Amniotic stem cell (primary cell): ENCODE measurements at regions not wholly inside any gene's neighbourhood (a gene's known extent, or its start where the extent isn't known, plus 50 kb on each side); places are given as distances from the start of the nearest gene placed in this dataset.
"Not testable (repeated sequence)": the region's sequence is repeated elsewhere in the genome, so short reads cannot be mapped to it uniquely, and the experiment has no call there.

ENCODE experiments used
- DNase-seq: peaks from one replicate; lab custom pipeline; 2025; lab: John Stamatoyannopoulos, UW

DNA sequence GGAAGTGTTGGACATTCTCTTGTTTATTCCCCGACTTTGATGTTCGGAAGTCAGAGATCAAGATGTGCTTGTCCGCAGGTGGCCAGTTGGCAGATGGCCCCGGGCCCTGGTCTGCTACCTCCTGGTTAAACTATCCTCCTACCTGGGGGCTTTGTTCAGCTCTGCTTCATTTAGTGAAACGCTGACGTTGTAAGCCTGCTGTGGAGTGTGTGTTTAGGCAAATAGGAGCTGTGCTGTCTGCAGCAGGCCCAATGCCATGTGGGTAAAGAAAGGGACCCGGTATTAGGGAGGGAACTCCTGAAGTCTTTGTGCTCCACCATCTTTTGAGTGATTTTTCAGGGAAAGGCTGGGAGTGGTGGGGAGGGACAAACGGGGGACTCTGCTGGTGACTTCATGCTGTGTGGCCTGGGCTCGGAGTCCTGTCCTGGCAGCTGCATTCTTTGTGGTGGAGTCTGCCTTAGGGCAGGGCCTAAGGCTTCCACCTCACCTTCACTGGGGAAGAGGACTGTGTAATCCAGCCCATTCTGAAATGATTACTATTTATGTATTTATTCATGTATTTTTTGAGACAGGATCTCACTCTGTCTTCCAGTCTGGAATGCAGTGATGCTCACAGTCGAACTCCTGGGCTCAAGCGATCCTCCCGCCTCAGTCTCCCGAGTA is 171.1 kb upstream of the KLF6 start:
- DNase-seq: no peak

DNA sequence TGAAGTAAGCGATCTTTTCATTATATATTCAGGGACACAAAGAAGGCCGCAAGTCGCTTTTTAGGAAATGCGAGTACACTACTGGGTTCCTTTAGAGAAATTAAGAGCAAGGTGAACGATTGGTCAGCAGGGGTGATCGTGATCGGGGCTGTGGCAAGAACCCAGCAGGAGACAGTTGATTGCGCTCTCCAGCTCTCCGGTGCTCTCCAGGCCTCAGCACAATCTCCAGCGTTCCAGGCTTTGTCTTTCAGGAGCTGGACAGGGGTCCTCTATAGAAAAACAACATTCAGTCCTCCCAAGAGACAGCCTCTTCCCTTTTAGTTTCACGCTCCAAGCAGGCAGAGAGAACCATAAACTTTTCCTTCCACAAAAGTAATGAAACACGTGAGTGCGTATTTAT is 170.5 kb upstream of the KLF6 start:
- no peak for DNase-seq

DNA sequence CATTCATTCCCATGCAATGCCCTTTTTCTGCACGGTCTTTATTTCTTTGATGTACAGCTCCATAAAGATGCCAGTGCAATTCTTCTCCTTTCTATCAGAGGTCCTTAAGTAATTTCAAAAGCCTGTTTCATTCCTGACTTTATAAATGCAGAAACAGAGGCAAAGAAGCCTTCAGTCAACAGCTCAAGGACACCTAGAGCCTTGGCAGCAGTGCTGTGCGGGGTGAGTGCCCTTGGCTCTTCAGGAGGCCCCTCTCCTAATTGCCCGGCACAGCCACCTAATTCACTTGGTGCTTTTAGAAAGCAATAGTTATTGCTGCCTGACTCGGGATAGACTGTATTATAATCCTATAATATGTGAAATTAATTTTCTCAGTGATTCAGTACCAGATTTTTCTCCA is 169.6 kb upstream of the KLF6 start:
- no peak for DNase-seq

DNA sequence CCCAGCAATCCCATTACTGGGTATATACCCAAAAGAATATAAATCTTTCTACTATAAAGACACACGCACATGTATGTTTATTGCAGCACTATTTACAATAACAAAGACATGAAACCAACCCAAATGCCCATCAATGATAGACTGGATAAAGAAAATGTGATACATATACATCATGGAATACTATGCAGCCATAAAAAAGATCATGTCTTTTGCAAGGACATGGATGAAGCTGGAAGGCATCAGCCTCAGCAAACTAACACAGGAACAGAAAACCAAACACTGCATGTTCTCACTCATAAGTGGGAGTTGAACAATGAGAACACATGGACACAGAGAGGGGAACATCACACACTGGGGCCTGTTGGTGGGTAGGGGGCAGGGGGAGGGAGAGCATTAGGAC is 169.0 kb upstream of the KLF6 start:
- not testable (repeated sequence) for DNase-seq

DNA sequence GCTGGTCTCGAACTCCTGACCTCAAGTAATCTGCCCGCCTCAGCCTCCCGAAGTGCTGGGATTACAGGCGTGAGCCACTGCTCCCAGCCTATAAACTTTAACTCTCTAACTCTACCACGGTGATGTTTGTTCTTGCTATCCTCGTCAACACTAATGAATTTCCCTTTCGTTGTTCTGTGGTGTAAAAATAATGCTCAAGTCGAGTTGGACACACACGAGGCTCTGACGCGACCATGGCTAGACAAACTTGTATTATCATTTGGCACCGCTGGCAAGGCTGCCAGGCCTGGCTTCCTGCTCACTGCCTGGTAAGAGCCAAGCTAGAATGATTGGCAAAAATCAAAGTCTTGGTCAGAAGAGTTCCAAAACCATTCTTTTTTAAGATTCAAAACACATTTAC is 167.0 kb upstream of the KLF6 start:
- DNase-seq: no peak

DNA sequence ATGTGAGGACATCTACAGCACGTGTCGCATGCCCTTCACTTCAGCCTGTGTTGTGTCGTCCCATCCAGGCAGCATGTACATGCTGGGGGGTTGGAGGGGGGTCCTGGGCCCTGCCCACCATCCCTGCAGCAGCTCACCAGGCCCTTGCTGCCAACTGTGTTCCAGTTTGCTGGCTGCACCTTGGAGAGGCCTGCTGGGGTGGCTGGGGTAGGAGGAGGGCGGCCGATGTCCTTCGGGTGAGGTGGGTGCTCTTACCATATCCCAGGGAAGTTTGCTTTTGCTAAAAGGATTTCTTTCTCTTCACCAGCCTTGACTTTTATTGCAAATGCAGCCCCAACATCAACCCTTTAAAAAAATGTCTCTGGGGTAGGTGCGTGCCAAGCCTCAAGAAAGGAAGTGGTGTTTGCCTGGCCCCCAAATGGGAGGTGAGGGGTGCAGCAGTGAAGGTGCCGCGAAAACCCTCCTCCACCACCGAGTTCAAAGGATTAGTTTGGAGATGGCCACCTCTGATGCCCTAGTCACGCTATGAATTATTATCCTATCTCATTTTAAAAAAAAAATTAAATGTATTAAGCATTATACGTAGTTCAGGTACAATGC is 165.8 kb upstream of the KLF6 start:
- no peak for DNase-seq

DNA sequence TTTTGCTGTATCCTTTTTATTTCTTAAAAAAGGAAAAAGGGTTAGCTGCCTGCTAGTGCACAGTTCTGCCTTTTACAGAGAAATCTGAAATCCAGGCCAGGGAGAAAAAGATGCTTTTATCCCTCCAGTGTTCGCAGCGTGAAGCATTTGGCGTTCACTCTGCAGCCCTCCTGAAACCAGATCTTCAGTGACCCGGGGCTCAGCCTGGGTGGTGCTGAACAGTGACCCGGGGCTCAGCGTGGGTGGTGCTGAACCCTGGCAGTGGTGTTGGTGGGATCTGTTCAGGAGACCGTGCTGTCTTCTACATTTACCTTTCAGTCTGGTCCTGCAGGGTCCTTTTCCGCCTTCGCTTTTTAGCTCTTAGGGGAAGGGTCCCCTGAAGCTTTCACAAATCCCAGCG is 164.7 kb upstream of the KLF6 start:
- DNase-seq: no peak

DNA sequence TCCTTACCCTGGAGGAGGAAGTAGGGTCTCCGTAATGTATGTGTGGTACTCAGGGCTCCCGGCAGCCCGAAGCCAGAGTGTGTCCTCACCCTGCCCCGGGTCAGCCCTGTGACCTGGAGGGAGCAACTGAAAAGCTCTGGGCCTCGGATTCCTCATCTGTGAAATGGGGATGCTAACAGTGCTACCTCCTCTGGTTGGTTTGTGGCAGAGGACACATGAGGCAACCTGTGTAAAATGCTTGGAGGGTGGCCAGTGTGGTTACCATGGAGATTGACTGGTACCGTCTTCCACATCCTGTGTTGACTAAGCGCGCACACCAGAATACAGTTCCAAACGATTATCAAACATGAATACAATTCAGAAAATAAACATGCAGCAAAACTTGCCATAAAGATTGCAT is 163.8 kb upstream of the KLF6 start:
- DNase-seq: no peak

DNA sequence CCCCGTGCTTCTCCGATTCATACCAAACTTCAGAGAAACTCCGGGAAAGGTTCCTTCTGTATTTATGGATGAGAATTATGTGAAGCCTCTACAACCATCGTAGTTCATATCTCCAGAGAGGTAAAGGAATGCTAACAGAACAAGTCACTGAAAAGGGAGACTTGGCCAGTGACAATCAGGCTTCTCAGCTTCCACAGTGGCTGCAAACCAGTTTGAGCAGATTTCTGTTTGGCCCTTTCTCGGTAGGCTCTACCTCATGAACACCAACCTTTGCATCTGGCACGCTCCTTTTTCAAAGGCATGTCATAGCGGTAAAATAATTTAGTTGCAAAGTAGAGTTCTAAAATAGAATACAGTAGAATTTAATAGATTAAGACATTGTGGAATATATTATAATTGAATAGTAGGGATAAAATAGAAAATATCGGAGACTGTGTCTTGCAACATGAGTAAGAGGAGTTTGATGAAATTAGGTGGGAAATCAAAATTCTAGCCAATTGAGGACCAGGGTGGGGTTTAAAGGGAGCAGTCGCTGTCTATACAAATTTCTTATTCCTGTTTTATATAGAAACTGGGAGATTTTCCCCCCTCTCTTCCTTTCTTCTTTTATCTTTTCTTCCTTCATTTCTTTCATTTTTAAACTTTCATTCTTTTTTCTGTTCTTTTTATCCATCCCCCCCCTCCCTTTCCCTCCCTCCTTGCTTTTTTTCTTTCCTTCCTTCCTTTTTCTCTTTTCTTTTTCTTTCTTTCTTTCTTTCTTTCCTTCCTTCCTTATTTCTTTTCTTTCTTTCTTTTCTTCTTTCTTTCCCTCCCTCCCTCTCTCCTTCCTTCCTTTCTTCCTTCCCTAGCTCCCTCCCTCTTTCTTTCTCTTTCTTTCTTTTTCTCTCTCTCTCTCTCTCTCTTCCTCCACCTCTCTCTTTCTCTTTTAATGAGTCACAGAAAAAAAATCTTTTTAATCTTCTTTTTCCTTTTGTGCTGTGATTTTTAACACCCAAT is 161.5 kb upstream of the KLF6 start:
- DNase-seq: no peak

DNA sequence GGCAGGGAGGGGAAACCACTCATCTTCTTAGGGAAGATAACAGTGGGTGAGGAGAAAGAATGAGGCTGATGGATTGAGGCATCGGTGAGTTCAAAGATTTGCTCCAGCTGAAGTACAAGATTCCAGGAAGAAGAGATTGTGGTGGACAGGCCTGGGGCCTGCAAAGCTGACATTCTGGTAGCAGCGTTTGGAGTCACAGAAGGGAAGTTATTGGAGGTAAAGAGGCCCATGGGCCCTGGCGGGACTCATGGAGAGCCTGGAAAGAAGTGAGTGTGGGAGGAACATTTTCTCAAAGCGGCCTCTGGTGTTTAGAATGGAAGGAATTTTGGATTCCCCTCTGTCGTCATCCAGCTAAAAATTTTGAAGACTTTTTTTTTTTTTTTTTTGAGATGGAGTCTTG is 160.0 kb upstream of the KLF6 start:
- no peak for DNase-seq

DNA sequence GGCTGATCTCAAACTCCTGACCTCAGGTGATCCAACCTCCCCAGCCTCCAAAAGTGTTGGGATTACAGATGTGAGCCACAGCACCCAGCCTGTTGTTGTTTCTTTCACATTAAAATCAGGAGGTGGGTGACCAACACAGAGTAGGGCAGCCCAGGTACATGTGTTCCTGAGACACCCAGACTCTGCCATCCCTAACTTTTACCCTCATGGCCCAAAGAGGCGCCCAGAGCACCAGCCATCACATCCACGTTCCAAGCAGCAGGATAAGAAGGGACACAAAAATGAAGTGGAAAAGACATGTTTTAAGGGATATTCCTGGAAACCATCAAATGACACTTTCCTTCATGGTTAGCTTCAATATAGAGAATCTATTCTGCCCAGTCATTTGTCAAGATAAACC is 159.6 kb upstream of the KLF6 start:
- no peak for DNase-seq

DNA sequence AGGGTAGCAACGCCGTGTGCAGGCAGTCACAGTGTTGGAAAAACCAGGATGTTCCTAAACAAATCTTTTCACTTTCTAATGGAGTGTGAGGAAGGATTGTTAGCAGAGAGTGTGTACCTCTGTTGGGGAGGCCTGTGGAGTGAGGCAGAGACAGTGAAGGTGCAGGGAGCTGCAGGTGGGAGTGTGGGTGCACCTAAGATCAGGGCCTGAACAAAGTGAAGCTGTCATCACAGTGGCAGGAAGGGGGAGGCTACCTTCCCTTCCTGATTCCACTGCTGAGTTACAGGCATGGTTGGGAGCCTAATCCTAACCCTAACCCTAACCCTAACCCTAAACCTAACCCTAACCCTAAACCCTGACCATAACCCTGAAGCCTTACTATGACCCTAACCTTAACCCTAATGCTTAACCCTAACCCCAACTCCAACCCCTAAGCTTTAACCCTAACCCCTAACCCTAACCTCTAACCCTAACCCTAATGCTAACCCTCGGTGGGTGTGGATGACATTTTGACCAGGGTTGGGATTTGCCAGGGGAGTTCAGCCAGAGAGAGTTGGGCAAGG is 158.8 kb upstream of the KLF6 start:
- DNase-seq: no peak

DNA sequence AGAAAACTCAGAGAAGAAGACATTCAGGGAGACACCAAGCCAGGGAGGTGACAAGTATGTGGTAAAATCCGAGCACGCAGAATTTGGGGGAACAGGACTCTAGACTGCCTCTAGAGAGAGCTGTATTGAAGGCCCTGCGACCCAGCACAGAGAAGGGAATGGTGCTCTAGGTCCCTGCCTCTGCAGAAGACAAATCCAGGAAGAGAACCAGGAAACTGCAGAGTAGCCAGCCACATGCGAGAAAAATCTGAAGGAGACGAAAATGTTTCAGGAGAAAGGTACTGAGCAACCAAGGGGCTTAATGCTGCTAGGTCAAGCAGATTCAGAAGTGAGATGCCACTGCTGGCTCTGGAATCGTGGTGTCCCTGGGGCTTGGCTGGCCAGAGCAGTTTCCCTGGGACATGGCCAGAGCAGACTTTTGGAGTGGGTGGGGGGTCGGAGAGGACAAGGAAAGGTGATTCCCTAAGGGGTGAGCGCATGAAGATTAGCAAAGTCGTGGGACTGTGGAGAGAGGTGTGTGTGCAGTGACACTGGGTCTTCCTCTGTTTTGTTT is 158.0 kb upstream of the KLF6 start:
- DNase-seq: no peak

DNA sequence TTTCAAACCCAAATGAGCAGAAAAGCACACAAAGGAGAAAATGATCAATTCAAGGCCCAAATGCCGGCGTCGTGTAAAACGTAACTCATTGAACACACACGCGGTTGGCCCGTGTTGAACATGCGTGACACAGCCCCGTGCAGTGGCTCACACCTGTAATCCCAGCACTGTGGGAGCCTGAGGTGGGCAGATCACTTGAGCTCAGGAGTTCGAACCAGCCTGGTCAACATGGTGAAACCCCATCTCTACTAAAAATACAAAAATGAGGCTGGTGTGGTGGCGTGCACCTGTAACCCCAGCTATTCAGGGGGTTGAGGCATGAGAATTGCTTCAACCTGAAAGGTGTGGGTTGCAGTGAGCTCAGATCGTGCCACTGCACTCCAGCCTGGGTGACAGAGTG is 156.7 kb upstream of the KLF6 start:
- no peak for DNase-seq

DNA sequence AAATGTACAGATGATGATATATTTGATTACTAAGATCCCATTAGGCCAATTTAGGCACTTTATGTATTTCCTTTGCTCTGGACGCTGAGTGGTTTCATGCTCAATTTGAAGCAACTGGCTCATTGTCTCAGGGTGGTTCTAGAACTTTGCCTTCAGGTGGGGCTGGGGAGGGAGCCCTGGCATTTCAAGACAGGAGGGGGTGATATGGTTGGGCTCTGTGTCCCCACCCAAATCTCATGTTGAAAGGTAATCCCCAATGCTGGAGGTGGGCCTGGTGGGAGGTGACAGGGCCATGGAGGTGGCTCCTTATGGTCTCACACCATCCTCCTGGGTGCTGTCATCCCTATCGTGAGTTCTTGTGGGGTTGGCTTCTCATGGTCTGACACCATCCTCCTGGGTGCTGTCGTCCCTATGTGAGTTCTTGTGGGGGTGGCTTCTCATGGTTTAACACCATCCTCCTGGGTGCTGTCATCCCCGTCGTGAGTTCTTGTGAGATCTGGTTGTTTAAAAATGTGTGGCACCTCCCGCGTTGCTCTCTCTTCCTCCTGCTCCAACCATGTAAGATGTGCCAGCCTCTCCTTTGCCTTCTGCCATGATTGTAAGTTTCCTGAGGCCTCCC is 151.5 kb upstream of the KLF6 start:
- DNase-seq: no peak

DNA sequence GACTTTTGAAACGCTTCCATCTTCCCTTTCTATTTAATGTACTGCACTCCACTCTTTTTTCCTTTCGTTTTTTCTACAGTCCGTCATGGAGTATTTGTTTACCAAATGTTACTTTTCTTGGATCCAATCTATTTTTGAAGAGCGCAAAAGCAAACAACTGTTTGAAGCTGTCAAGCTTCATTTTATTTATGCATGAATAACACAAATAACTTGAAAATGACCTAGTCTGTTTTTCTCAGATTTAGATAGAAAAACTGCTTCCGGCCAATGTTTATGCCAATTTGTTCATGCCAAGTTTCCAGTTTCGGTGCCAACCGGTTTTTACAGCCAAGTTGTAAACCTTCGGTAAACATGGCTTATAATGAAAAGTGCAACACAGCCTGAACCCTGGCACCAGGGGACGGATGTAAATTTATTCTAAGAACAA is 150.9 kb upstream of the KLF6 start:
- DNase-seq: no peak

DNA sequence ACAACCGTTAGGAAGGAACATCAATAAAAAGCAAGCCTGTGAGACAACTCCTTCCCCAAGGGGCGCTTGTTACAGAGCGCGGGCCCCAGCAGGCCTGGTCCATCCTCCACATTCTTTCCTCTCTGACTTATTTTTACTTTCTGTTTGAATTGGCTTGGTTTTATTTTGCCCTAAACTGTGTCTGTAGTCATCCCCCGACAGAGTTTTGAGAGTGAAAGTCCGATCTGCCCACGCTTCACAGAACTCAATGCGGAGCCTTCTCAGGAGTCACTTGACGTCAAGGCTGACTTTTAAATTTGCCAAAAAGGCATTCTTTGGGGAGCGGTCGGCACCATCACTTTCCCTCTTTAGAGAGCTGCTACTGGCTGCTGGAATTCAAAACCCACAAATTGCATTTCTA is 150.1 kb upstream of the KLF6 start:
- peak; percentile 37 for DNase-seq

DNA sequence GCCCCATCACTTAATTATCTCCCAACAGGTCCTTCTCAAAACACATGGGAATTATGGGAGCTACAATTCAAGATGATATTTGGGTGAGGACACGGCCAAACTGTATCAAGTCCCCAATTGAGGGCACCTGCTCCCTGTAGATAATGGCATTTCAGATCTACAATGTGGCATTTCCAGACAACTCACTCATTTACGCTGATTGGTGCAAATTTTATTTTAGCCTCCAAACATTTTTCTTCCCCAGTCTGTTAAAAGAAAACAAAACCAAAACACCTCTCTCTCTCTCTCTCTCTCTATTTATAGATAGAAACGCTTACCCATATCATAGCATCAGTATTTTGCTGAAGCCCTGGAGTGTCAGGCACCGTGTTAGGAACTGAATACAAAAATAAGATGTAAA is 148.7 kb upstream of the KLF6 start:
- DNase-seq: no peak

DNA sequence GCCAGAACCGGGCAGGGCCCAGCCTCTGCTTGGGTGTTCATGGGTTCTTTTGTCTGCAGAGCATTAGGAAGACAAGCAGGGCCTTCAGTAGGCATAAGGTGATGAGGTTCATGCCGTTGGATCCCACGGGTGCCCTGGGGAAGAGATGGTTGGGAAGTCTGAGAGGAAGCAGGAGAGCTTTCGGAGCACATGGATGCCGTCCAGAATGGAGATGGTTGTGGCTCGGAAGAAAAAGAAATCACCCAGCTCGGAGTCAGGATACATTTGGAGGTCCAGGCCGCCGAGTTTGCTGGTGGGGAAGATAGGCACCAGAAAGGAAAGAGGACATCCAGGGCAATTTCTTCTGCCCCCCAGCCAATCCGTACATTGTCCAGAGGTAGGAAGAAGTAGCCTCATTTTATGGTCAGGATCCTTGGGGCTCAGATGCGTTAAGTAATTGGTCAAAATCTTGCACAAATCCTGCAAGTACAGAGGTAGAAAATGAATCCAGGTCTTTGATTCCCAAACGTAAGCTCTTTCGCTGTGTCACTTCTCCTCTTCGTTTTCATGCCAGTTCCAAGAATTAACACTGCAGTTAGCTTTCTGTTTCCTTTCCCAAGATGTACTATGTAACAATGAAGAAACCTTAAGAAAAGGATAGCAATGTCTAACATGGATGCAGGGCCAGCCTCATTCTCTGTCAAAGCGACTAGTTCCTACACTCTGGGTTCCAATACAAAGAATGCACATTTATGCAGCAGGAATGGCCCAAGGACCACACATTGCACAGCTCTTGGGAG is 147.8 kb upstream of the KLF6 start:
- no peak for DNase-seq

DNA sequence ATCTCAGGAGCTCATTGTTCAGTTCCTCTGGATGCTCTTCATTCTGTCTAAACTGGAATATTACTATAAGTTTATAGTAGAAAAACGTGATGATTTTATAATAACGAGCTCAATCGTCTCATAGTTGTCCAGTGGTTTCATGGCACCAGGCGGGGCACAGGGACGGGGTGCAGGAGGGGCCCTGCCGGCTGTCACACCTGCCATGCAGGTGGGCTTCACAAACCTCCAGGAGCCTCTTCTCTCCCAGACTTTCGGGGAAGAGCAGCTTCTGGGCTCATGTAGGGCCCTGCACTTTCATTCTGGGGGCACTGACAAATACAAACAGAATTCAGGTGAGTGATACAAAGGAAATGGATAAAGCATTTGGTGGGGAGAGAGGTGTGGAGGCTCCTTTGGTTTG is 146.9 kb upstream of the KLF6 start:
- no peak for DNase-seq

DNA sequence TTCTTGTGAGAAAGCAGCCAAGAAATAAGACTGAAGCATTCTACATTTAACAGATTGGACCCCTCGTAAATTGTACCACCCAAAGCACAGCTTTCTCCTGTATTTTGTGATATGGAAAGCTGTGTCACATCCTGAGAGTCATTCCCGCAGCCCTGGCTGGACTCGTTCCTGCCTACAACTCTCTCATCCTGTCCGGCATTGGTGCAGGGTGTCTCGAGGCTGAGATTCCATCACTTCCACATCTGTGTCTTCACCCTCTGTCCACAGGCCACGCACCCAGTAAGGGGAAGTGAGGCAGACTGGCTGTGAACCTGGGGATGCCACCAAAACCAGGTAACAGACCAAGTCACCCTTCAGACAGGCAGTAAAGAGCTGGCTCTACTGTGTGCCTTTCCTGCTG is 146.2 kb upstream of the KLF6 start:
- DNase-seq: no peak
